ENCODE measurements at regions not wholly inside any gene's neighbourhood (a gene's known extent, or its start where the extent isn't known, plus 50 kb on each side); places are given as distances from the start of the nearest gene placed in this dataset.
"Not testable (repeated sequence)": the region's sequence is repeated elsewhere in the genome, so short reads cannot be mapped to it uniquely, and the experiment has no call there.

GRCh38 chr4:30056016-30056766 lies 664.0 kb upstream of the PCDH7 start:
- H3K4me1 Mint-ChIP-seq, result no peaks in the 10 kb centered on the region
- DNase-seq, result no peak
- peaks cover 0 to 4% (median 0%) of the 10 kb centered on the region in 3 donors for H3K27me3 Mint-ChIP-seq (ENCODE audit: low read depth in 3 of 3)
- H3K9me3 Mint-ChIP-seq, result peaks cover 3 to 25% (median 14%) of the 10 kb centered on the region in 6 donors
- H3K36me3 Mint-ChIP-seq, result peaks cover 0 to 11% (median 5%) of the 10 kb centered on the region in 3 donors
- H3K4me3 Mint-ChIP-seq, result no peak overlapping the region
- H3K27ac Mint-ChIP-seq, result no peak overlapping the region

GRCh38 chr4:30068234-30068633 lies 651.9 kb upstream of the PCDH7 start:
- Mint-ChIP-seq H3K36me3 (peaks cover 0 to 12% (median 0%) of the 10 kb centered on the region in 3 donors), H3K9me3 (peaks cover 2 to 54% (median 21%) of the 10 kb centered on the region in 6 donors), H3K27ac (no peak overlapping the region), H3K27me3 (ENCODE audit: low read depth in 3 of 3) (peaks cover 0 to 3% (median 0%) of the 10 kb centered on the region in 3 donors), H3K4me1 (no peaks in the 10 kb centered on the region), H3K4me3 (no peak overlapping the region)
- no peak for DNase-seq

GRCh38 chr4:30073011-30073710 lies 647.0 kb upstream of the PCDH7 start:
- no peaks in the 10 kb centered on the region for H3K4me1 Mint-ChIP-seq

GRCh38 chr4:30092420-30093128 lies 627.6 kb upstream of the PCDH7 start:
- H3K4me3 Mint-ChIP-seq; H3K27me3 Mint-ChIP-seq (ENCODE audit: low read depth in 3 of 3); H3K4me1 Mint-ChIP-seq; H3K36me3 Mint-ChIP-seq; H3K27ac Mint-ChIP-seq; DNase-seq: not testable (repeated sequence)
- H3K9me3 Mint-ChIP-seq, result peaks cover 19 to 52% (median 29%) of the 10 kb centered on the region in 6 donors

More at GRCh38 chr4:30073011-30073710, 647.0 kb upstream of the PCDH7 start:
- H3K36me3 Mint-ChIP-seq, result peaks cover 0 to 6% (median 0%) of the 10 kb centered on the region in 3 donors
- no peak overlapping the region for H3K4me3 Mint-ChIP-seq
- H3K27ac Mint-ChIP-seq, result no peak overlapping the region
- no peak for DNase-seq
- H3K9me3 Mint-ChIP-seq, result peaks cover under 1 to 60% (median 35%) of the 10 kb centered on the region in 6 donors
- no peaks in the 10 kb centered on the region for H3K27me3 Mint-ChIP-seq (ENCODE audit: low read depth in 3 of 3)

GRCh38 chr4:30094887-30095286 lies 625.3 kb upstream of the PCDH7 start:
- Mint-ChIP-seq H3K9me3 (peaks cover 15 to 50% (median 21%) of the 10 kb centered on the region in 6 donors), H3K27ac (no peak overlapping the region), H3K4me3 (no peak overlapping the region), H3K27me3 (ENCODE audit: low read depth in 3 of 3) (no peaks in the 10 kb centered on the region), H3K36me3 (no peaks in the 10 kb centered on the region), H3K4me1 (no peaks in the 10 kb centered on the region)
- no peak for DNase-seq

GRCh38 chr4:30103455-30103854 lies 616.7 kb upstream of the PCDH7 start:
- Mint-ChIP-seq H3K36me3 (no peaks in the 10 kb centered on the region), H3K27me3 (ENCODE audit: low read depth in 3 of 3) (peaks cover 0 to 2% (median 2%) of the 10 kb centered on the region in 3 donors), H3K4me1 (no peaks in the 10 kb centered on the region), H3K4me3 (no peak overlapping the region), H3K27ac (no peak overlapping the region), H3K9me3 (peaks cover 7 to 47% (median 17%) of the 10 kb centered on the region in 6 donors)
- DNase-seq, result no peak

- peaks cover 0 to 8% (median 0%) of the 10 kb centered on the region in 3 donors for H3K36me3 Mint-ChIP-seq
- H3K4me3 Mint-ChIP-seq, result no peak overlapping the region
- no peaks in the 10 kb centered on the region for H3K4me1 Mint-ChIP-seq
- DNase-seq, result no peak
- H3K27me3 Mint-ChIP-seq (ENCODE audit: low read depth in 3 of 3), result no peaks in the 10 kb centered on the region
- peaks cover 8 to 55% (median 20%) of the 10 kb centered on the region in 6 donors for H3K9me3 Mint-ChIP-seq
- no peak overlapping the region for H3K27ac Mint-ChIP-seq
Observed at GRCh38 chr4:30116401-30116800, 603.8 kb upstream of the PCDH7 start.

- H3K4me1 Mint-ChIP-seq, result no peaks in the 10 kb centered on the region
- no peak overlapping the region for H3K4me3 Mint-ChIP-seq
- H3K27me3 Mint-ChIP-seq (ENCODE audit: low read depth in 3 of 3), result no peaks in the 10 kb centered on the region
- no peak for DNase-seq
- H3K36me3 Mint-ChIP-seq, result peaks cover 0 to 4% (median 0%) of the 10 kb centered on the region in 3 donors
- no peak overlapping the region for H3K27ac Mint-ChIP-seq
- peaks cover 7 to 46% (median 21%) of the 10 kb centered on the region in 6 donors for H3K9me3 Mint-ChIP-seq
Observed at GRCh38 chr4:30117433-30117832, 602.7 kb upstream of the PCDH7 start.

- no peak overlapping the region for H3K4me3 Mint-ChIP-seq
- no peaks in the 10 kb centered on the region for H3K36me3 Mint-ChIP-seq
- no peak for DNase-seq
- H3K4me1 Mint-ChIP-seq, result no peaks in the 10 kb centered on the region
- H3K9me3 Mint-ChIP-seq, result peaks cover 6 to 32% (median 15%) of the 10 kb centered on the region in 6 donors
- H3K27ac Mint-ChIP-seq, result no peak overlapping the region
- H3K27me3 Mint-ChIP-seq (ENCODE audit: low read depth in 3 of 3), result peaks cover 0 to 2% (median 0%) of the 10 kb centered on the region in 3 donors
Observed at GRCh38 chr4:30122711-30123110, 597.5 kb upstream of the PCDH7 start.

- H3K4me3 Mint-ChIP-seq; H3K4me1 Mint-ChIP-seq; H3K36me3 Mint-ChIP-seq; DNase-seq; H3K27me3 Mint-ChIP-seq (ENCODE audit: low read depth in 3 of 3); H3K27ac Mint-ChIP-seq: not testable (repeated sequence)
- peaks cover 10 to 30% (median 15%) of the 10 kb centered on the region in 6 donors for H3K9me3 Mint-ChIP-seq
Observed at GRCh38 chr4:30124621-30125020, 595.5 kb upstream of the PCDH7 start.

- H3K4me1 Mint-ChIP-seq, result no peaks in the 10 kb centered on the region
- H3K9me3 Mint-ChIP-seq, result peaks cover 7 to 25% (median 12%) of the 10 kb centered on the region in 6 donors
- no peak overlapping the region for H3K4me3 Mint-ChIP-seq
- H3K36me3 Mint-ChIP-seq, result no peaks in the 10 kb centered on the region
- no peak overlapping the region for H3K27ac Mint-ChIP-seq
- H3K27me3 Mint-ChIP-seq (ENCODE audit: low read depth in 3 of 3), result peaks cover 0 to 3% (median 2%) of the 10 kb centered on the region in 3 donors
- DNase-seq, result no peak
Observed at GRCh38 chr4:30125868-30126267, 594.3 kb upstream of the PCDH7 start.

GRCh38 chr4:30126351-30126750 lies 593.8 kb upstream of the PCDH7 start:
- Mint-ChIP-seq H3K9me3 (peaks cover 7 to 24% (median 12%) of the 10 kb centered on the region in 6 donors), H3K4me3 (no peak overlapping the region), H3K27me3 (ENCODE audit: low read depth in 3 of 3) (peaks cover 0 to 3% (median 2%) of the 10 kb centered on the region in 3 donors), H3K27ac (no peak overlapping the region), H3K36me3 (no peaks in the 10 kb centered on the region), H3K4me1 (no peaks in the 10 kb centered on the region)
- no peak for DNase-seq

- not testable (repeated sequence) for H3K27ac Mint-ChIP-seq; H3K4me1 Mint-ChIP-seq; H3K4me3 Mint-ChIP-seq; H3K36me3 Mint-ChIP-seq; DNase-seq; H3K27me3 Mint-ChIP-seq (ENCODE audit: low read depth in 3 of 3)
- H3K9me3 Mint-ChIP-seq, result peaks cover 11 to 42% (median 25%) of the 10 kb centered on the region in 6 donors
Observed at GRCh38 chr4:30148828-30149227, 571.3 kb upstream of the PCDH7 start.

- not testable (repeated sequence) for H3K27me3 Mint-ChIP-seq (ENCODE audit: low read depth in 3 of 3); H3K4me1 Mint-ChIP-seq; H3K36me3 Mint-ChIP-seq; H3K27ac Mint-ChIP-seq; H3K4me3 Mint-ChIP-seq; DNase-seq
- H3K9me3 Mint-ChIP-seq, result peaks cover 11 to 35% (median 24%) of the 10 kb centered on the region in 6 donors
Observed at GRCh38 chr4:30149539-30149938, 570.6 kb upstream of the PCDH7 start.

All from immature natural killer cell (primary cell).